ENCODE measurements at regions not wholly inside any gene's neighbourhood (a gene's known extent, or its start where the extent isn't known, plus 50 kb on each side); places are given as distances from the start of the nearest gene placed in this dataset.

GRCh38 chr2:9772035-9772998, 71.0 kb upstream of the TAF1B start:
- no peak for ATAC-seq
- no peak overlapping the region for H3K4me2 ChIP-seq (ENCODE audit: low read length)

DNA sequence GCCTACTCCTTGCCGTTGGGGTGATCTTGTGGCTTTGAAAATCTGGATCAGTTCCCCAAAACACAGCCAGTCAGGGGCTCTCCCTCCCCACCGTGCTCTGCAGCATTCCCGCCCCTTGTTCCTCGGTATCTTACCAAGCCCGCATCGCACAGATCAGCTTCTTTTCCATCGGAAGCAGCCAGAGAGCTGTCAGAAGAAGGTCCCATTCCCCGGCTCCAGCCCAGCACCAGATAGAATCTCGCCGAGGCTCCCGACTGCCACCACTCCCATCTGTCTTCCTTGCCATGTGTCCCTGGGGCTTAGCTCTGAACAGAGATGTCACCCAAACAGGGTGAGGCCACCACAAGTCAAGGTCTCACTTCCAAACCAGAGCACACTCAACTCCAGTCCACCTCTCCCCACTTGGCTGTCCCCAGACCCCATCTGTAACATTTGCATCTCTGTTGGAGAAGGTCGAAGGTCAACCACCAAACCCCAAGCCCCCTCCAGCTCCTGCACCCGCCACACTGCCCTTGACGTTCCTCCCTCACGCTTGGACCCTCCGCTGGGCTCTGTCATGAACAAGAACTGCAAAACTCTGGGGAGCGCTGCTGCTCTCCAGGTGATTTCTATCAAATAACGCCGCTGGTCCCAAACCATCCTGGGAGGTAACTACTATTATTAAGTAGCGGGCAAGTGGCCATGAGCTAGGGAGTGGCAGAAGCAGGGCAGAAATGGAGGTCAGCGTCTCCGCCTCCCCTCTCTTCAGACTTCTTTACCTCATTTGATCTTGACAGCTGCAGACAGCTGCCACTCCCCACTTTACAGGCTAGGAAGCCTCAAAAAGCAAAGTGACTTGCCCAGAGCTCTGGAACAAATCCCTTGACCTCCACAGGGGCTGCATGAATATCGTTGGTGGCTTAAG, 70.0 kb upstream of the TAF1B start:
- no peak for ATAC-seq
- Histone ChIP-seq H2AFZ (ENCODE audit: low read depth, low read length, poor library complexity, severe bottlenecking) (no peak overlapping the region), H3K9me2 (ENCODE audit: insufficient read depth) (no peaks in the 10 kb centered on the region), H3K27me3 (ENCODE audit: insufficient read depth, low read length) (no peaks in the 10 kb centered on the region), H4K20me1 (ENCODE audit: insufficient read depth) (no peaks in the 10 kb centered on the region), H3K36me3 (ENCODE audit: control insufficient read depth in 1 of 2, insufficient read depth in 2 of 2, low read length in 2 of 2) (no peaks in the 10 kb centered on the region), H3K27ac (ENCODE audit: low read depth, low read length) (no peak overlapping the region), H3K9me3 (ENCODE audit: control insufficient read depth in 1 of 2, insufficient read depth in 1 of 2, low read depth in 1 of 2, low read length in 2 of 2) (no peaks in the 10 kb centered on the region), H3K4me3 (replicated peaks in 1 of 2; ENCODE audit: low read depth in 1 of 2, low read length in 2 of 2) (no peak overlapping the region), H3K9ac (ENCODE audit: low read length) (no peak overlapping the region), H3K4me2 (ENCODE audit: low read length) (no peak overlapping the region), H3K4me1 (ENCODE audit: control insufficient read depth in 1 of 2, insufficient read depth in 2 of 2, low read length in 2 of 2) (peaks cover 17 to 29% of the 10 kb centered on the region in 2 experiments; a peak in 3 of 4 replicates), H3K79me2 (ENCODE audit: insufficient read depth, low read length) (no peaks in the 10 kb centered on the region)
- POLR2A ChIA-PET = no interaction called here
- intact Hi-C loops (cut with micrococcal nuclease) = loop anchor here (10.0 kb wide), 1 partner anchor 662 kb away; no protein-coding TSS in a partner anchor
- RAD21 ChIA-PET (ENCODE audit: low non-redundant PET in 1 of 2, low total read pairs in 2 of 2, uncharacterized antibody in 2 of 2, unreplicated experiment in 2 of 2) = no interaction called here
- CTCF ChIA-PET = no interaction called here
- no peak for DNase-seq (ENCODE audit: low read depth, low spot score)
- BruUV-seq (replicated peaks) = no TSS peak
- TF ChIP-seq ZFX (IDR thresholded peaks at IDR 0.05) (no peak), RAD21 (IDR thresholded peaks at IDR 0.05; ENCODE audit: low read depth) (no peak), POLR2AphosphoS5 (IDR thresholded peaks at IDR 0.05; ENCODE audit: low read depth, low read length) (no peak), POLR2A (IDR thresholded peaks at IDR 0.05; ENCODE audit: borderline replicate concordance, extremely low read depth, insufficient read depth, insufficient read length) (no peak), EZH2phosphoT487 (IDR thresholded peaks at IDR 0.05; ENCODE audit: borderline replicate concordance) (no peak), FOSL1 (IDR thresholded peaks at IDR 0.05; ENCODE audit: low read depth) (no peak), CBX3 (IDR thresholded peaks at IDR 0.05; ENCODE audit: low read depth) (no peak), SP1 (IDR thresholded peaks at IDR 0.05; ENCODE audit: low read depth) (no peak), CEBPB (IDR thresholded peaks at IDR 0.05; ENCODE audit: low read depth) (no peak), MAX (IDR thresholded peaks at IDR 0.05) (no peak), JUND (IDR thresholded peaks at IDR 0.05) (no peak)
- TF ChIP-seq, protein P1, sequence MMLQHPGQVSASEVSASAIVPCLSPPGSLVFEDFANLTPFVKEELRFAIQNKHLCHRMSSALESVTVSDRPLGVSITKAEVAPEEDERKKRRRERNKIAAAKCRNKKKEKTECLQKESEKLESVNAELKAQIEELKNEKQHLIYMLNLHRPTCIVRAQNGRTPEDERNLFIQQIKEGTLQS (IDR thresholded peaks at IDR 0.05) = no peak
- TF ChIP-seq, protein P2, sequence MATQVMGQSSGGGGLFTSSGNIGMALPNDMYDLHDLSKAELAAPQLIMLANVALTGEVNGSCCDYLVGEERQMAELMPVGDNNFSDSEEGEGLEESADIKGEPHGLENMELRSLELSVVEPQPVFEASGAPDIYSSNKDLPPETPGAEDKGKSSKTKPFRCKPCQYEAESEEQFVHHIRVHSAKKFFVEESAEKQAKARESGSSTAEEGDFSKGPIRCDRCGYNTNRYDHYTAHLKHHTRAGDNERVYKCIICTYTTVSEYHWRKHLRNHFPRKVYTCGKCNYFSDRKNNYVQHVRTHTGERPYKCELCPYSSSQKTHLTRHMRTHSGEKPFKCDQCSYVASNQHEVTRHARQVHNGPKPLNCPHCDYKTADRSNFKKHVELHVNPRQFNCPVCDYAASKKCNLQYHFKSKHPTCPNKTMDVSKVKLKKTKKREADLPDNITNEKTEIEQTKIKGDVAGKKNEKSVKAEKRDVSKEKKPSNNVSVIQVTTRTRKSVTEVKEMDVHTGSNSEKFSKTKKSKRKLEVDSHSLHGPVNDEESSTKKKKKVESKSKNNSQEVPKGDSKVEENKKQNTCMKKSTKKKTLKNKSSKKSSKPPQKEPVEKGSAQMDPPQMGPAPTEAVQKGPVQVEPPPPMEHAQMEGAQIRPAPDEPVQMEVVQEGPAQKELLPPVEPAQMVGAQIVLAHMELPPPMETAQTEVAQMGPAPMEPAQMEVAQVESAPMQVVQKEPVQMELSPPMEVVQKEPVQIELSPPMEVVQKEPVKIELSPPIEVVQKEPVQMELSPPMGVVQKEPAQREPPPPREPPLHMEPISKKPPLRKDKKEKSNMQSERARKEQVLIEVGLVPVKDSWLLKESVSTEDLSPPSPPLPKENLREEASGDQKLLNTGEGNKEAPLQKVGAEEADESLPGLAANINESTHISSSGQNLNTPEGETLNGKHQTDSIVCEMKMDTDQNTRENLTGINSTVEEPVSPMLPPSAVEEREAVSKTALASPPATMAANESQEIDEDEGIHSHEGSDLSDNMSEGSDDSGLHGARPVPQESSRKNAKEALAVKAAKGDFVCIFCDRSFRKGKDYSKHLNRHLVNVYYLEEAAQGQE (IDR thresholded peaks at IDR 0.05; ENCODE audit: low read depth) = no peak

More at GRCh38 chr2:9772035-9772998, 71.0 kb upstream of the TAF1B start:
- Histone ChIP-seq H3K27ac (ENCODE audit: low read depth, low read length) (no peak overlapping the region), H3K4me1 (ENCODE audit: control insufficient read depth in 1 of 2, insufficient read depth in 2 of 2, low read length in 2 of 2) (peaks cover 17 to 29% of the 10 kb centered on the region in 2 experiments; a peak in 3 of 4 replicates), H3K4me3 (replicated peaks in 1 of 2; ENCODE audit: low read depth in 1 of 2, low read length in 2 of 2) (no peak overlapping the region), H3K9ac (ENCODE audit: low read length) (no peak overlapping the region), H3K27me3 (ENCODE audit: insufficient read depth, low read length) (no peaks in the 10 kb centered on the region), H3K9me2 (ENCODE audit: insufficient read depth) (no peaks in the 10 kb centered on the region), H4K20me1 (ENCODE audit: insufficient read depth) (no peaks in the 10 kb centered on the region), H3K79me2 (ENCODE audit: insufficient read depth, low read length) (no peaks in the 10 kb centered on the region), H3K36me3 (ENCODE audit: control insufficient read depth in 1 of 2, insufficient read depth in 2 of 2, low read length in 2 of 2) (no peaks in the 10 kb centered on the region), H3K9me3 (ENCODE audit: control insufficient read depth in 1 of 2, insufficient read depth in 1 of 2, low read depth in 1 of 2, low read length in 2 of 2) (no peaks in the 10 kb centered on the region), H2AFZ (ENCODE audit: low read depth, low read length, poor library complexity, severe bottlenecking) (no peak overlapping the region)
- CTCF ChIA-PET = interaction anchor here (4.3 kb wide), 1 partner anchor 28 kb away, joined by 26 read pairs; no protein-coding TSS in a partner anchor
- no TSS peak for BruUV-seq (replicated peaks)
- intact Hi-C loops (cut with micrococcal nuclease) = loop anchor here (10.0 kb wide), 1 partner anchor 662 kb away; no protein-coding TSS in a partner anchor
- POLR2A ChIA-PET = no interaction called here
- TF ChIP-seq EZH2 (IDR thresholded peaks at IDR 0.05) = no peak
- no peak for TF ChIP-seq JUND (IDR thresholded peaks at IDR 0.05)
- RAD21 ChIA-PET (ENCODE audit: low non-redundant PET in 1 of 2, low total read pairs in 2 of 2, uncharacterized antibody in 2 of 2, unreplicated experiment in 2 of 2) = no interaction called here
- no peak for DNase-seq (ENCODE audit: low read depth, low spot score)

All from HCT116 (cell line).